ENCODE measurements at regions not wholly inside any gene's neighbourhood (a gene's known extent, or its start where the extent isn't known, plus 50 kb on each side); places are given as distances from the start of the nearest gene placed in this dataset.

DNA sequence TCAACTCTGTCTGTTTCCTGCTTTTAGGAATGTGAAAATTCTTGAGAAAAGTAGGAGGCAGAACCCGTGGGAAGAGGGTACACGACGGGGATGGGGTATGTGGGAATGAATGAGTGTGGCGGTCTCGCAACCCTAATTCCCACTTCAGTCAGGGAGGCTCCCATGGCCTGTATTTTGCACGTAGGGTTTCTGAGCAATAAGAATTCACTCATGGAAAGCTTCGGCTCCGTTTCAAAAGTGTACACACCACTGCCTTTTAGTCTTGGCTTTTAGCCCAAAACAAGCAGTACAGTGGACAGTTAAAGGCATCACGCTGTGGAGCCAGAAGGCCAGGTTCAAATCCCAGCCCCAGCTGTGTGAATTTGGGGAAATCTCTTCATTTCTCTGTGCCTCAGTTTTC, 116.7 kb downstream of the MN1 start:
- DNase-seq, result no peak

DNA sequence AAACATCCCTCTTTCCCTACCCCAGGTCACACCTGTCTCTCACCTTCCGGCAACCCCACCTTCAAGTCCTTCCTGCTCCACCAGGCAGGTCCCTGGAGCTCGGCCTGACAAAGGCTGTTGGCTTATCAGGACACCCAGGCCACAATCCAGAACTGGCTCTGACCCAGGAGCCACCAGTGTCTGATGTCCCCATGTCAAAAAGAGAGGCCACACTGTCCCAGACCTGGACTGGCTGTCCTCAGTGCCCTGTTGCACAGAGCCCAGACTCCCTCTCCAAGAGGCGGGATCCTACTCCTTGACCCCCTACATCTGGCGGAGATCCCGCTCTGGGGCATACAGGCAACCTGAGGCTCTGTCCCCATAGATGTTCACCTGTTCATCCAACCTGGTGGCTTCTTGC, 116.0 kb downstream of the MN1 start:
- DNase-seq, result no peak

DNA sequence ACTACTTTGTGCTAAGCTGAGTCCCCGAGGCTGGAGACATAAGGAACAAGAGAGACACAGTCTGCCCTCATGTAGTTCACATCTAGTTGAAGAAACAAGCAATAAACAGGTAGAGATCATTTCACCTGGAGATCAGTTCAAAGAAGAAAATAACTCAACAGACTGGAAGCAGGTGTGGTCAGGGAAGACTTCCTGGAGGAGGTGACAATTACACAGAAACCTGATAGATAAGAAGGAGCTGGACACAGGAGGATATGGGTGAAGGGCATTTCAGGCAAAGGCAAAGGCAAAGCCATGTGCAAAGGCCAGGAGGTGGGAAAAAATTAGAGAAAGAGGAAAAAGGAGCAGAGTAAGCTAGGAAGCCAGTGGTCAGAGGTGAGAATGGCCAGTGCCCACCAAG, 115.6 kb downstream of the MN1 start:
- no peak for DNase-seq

DNA sequence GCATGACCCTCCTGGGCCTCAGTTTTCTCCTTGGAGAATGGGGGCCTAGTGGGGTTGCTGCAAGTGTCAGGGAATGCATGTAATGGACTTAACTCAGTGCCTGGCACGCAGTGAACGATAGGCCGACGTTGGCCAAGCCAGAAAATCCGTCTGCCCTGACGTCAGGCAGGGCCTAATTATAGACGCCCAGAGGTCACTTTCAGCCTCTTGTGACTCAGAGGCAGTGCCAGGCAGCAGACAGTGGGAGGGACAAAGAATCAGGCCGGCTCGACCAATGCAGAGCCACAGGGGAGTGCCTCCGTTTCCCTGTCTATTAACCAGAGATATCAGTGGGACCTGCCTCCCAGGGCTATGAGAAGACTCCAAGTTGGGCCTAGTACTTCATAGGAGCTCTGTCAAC, 115.0 kb downstream of the MN1 start:
- DNase-seq, result peak in 52 of 58 donors; percentile 3 to 94 (median 65)

DNA sequence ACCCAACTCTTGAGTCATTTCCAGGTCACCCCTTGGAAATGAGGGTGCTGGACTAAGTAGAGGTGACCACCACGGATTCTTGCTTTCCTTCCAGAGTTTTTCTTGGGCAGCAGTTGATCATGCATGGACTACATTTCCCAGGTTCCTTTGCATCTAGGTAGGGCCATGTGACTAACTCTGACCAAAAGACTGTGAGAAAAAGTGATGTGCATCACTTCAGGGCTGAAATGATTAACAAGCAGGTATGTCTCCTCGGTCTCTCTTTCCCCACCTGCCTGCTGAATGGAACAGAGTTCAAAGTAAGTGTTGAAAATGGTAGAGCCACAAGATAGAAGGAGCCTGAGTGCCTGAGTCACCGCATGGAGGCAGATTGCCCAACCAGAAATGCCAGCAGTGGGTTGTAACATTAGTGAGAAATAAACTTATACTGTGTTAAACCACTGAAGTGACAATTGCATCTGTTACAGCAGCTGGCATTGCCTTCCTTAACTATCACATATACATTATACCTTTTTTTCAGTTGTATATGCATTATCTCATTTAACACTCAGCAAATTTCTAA, 113.5 kb downstream of the MN1 start:
- no peak for DNase-seq

DNA sequence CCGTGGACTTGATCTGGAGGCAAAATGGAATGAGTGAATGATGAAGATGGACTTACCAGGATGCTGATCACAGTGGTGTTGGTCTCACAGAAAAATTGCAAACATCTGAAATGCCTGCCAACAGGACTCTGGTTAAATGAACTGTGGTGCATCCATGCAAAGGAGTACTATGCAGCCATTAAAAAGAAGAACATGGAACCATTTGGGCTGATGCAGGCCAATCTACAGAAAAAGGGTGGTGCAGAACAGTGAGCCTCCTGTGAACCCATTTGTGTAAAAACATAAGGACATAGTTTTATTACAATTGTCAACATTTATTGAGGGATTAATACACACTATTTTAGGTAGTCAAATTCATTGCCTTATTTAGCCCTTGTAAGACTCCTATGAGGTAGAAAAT, 111.9 kb downstream of the MN1 start:
- no peak for DNase-seq

DNA sequence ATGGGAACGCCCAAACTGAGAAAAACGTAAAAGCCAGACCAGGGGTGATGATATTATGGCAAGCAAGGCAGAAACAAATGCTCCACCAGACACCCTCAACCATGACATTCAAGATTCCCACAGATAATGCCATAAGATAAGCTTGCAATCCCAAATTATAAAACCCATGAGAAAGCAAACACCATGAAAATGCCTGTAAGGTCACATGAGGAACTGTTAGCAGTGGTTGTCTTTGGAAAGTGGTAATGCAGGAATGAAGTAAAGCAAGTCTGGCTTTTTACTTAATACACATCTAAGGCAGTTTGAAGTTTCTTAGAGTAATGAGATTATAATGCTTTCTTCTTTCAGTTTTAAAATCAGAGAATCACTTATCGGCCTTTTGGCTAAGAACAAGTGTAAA, 111.0 kb downstream of the MN1 start:
- DNase-seq, result no peak

DNA sequence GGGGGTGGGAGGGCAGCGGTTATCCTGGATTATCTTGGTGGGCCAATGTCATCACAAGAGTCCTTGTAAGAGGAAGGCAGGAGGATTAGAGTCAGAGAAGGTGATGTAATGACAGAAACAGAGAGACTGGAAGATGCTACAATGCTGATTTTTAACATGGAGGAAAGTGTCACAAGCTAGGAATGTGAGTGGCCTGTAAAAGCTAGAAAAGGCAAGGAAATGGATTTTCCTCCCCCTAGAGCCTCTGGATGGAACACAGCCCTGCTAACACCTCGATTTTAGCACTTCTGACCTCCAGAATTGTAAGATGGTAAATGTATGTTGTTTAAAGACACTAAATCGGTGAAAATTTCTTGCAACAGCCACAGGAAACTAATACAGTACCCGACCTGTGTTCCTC, 109.3 kb downstream of the MN1 start:
- no peak for DNase-seq

DNA sequence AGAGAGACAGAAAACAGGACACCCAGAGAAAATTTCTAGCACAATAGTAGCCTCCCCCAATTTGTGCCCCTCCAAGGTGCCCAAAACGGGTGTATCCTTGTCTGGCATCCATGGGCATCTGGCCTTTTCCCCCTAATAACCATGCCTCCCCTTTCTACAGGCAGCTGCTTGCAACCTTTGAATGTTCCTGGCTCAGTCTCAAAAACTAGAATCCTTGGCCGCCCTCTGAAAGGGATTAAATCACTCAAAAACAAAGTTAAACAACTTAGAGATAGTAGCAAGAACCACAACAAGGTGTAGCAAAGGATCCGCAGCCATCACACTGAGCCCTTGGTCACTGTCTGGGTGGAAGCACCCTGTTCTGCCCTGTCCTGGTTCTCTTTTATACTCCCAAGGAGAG, 105.6 kb downstream of the MN1 start:
- DNase-seq, result no peak

DNA sequence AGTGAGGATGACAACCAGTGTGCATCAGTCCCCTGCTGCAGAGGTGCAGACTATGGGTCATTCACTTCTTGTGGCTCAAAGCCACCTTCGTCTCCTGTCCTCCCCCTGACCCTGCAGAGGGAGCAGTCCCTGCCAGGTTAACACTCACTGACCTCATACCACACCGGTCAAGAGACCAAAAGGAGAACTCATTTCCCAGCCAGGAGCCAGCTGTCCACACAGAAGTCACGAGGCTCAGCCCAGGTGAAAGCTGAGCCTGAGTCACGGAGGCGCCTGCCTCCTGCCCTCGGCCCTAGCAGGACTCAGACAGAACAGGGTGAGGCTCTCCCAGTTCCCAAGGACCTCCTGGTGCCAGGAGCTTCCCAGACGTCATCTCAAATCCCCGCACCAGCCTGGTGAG, 103.7 kb downstream of the MN1 start:
- DNase-seq, result no peak
